ENCODE measurements at regions not wholly inside any gene's neighbourhood (a gene's known extent, or its start where the extent isn't known, plus 50 kb on each side); places are given as distances from the start of the nearest gene placed in this dataset.

GRCh38 chr3:66912306-66912705, 85.8 kb upstream of the KBTBD8 start:
- no peak for ATAC-seq
- no peak overlapping the region for H3K9ac ChIP-seq (ENCODE audit: low read length)
- intact Hi-C loops (cut with micrococcal nuclease): no loop called here
- no peak overlapping the region for H3K4me2 ChIP-seq (ENCODE audit: low read length)
- BruUV-seq (replicated peaks): no TSS peak
- ChIA-PET RAD21 (ENCODE audit: low non-redundant PET in 1 of 2, low total read pairs in 2 of 2, uncharacterized antibody in 2 of 2, unreplicated experiment in 2 of 2) (no interaction called here), POLR2A (no interaction called here), CTCF (interaction anchor here (0.9 kb wide), 1 partner anchor 26 kb away, joined by 3 read pairs; no protein-coding TSS in a partner anchor)
- H3K4me3 ChIP-seq (replicated peaks in 1 of 2; ENCODE audit: low read depth in 1 of 2, low read length in 2 of 2): no peak overlapping the region
- DNase-seq (ENCODE audit: low read depth, low spot score): no peak
- H2AFZ ChIP-seq (ENCODE audit: low read depth, low read length, poor library complexity, severe bottlenecking): no peak overlapping the region
- no peaks in the 10 kb centered on the region for H3K4me1 ChIP-seq (ENCODE audit: control insufficient read depth in 1 of 2, insufficient read depth in 2 of 2, low read length in 2 of 2)
- no peak overlapping the region for H3K27ac ChIP-seq (ENCODE audit: low read depth, low read length)
- no peaks in the 10 kb centered on the region for H3K79me2 ChIP-seq (ENCODE audit: insufficient read depth, low read length)
- H3K27me3 ChIP-seq (ENCODE audit: insufficient read depth, low read length): peaks cover 9% of the 10 kb centered on the region; the same call in 1 of the 2 replicates
- no peaks in the 10 kb centered on the region for H3K9me3 ChIP-seq (ENCODE audit: control insufficient read depth in 1 of 2, insufficient read depth in 1 of 2, low read depth in 1 of 2, low read length in 2 of 2)
- no peaks in the 10 kb centered on the region for H3K9me2 ChIP-seq (ENCODE audit: insufficient read depth)
- no peaks in the 10 kb centered on the region for H4K20me1 ChIP-seq (ENCODE audit: insufficient read depth)
- H3K36me3 ChIP-seq (ENCODE audit: control insufficient read depth in 1 of 2, insufficient read depth in 2 of 2, low read length in 2 of 2): no peaks in the 10 kb centered on the region
- TF ChIP-seq RAD21 (IDR thresholded peaks at IDR 0.05; ENCODE audit: low read depth): no peak

GRCh38 chr3:66922058-66922457, 76.0 kb upstream of the KBTBD8 start:
- intact Hi-C loops (cut with micrococcal nuclease): no loop called here
- no TSS peak for BruUV-seq (replicated peaks)
- ATAC-seq: no peak
- no peaks in the 10 kb centered on the region for H3K9me3 ChIP-seq (ENCODE audit: control insufficient read depth in 1 of 2, insufficient read depth in 1 of 2, low read depth in 1 of 2, low read length in 2 of 2)
- H4K20me1 ChIP-seq (ENCODE audit: insufficient read depth): no peaks in the 10 kb centered on the region
- H3K27ac ChIP-seq (ENCODE audit: low read depth, low read length): no peak overlapping the region
- no peak overlapping the region for H2AFZ ChIP-seq (ENCODE audit: low read depth, low read length, poor library complexity, severe bottlenecking)
- CTCF ChIA-PET: interaction anchor here (1.0 kb wide), 1 partner anchor 17 kb away, joined by 5 read pairs; no protein-coding TSS in a partner anchor
- RAD21 ChIA-PET (ENCODE audit: low non-redundant PET in 1 of 2, low total read pairs in 2 of 2, uncharacterized antibody in 2 of 2, unreplicated experiment in 2 of 2): no interaction called here
- no peak overlapping the region for H3K9ac ChIP-seq (ENCODE audit: low read length)
- H3K9me2 ChIP-seq (ENCODE audit: insufficient read depth): no peaks in the 10 kb centered on the region
- TF ChIP-seq FOSL1 (IDR thresholded peaks at IDR 0.05; ENCODE audit: low read depth): no peak
- no peak for TF ChIP-seq JUND (IDR thresholded peaks at IDR 0.05)
- TF ChIP-seq ZFX (IDR thresholded peaks at IDR 0.05): no peak
- TF ChIP-seq EGR1 (IDR thresholded peaks at IDR 0.05; ENCODE audit: low read depth): no peak
- no peak for TF ChIP-seq ELF1 (IDR thresholded peaks at IDR 0.05; ENCODE audit: borderline replicate concordance, low read depth)
- no peak for TF ChIP-seq ATF3 (IDR thresholded peaks at IDR 0.05)
- TF ChIP-seq CTCF (IDR thresholded peaks at IDR 0.05 in 2 of 3, conservative IDR thresholded peaks at IDR 0.05 in 1 of 3; ENCODE audit: borderline replicate concordance in 1 of 3, insufficient read depth in 1 of 3, low read depth in 2 of 3, low read length in 2 of 3): no peak
- TF ChIP-seq RAD21 (IDR thresholded peaks at IDR 0.05; ENCODE audit: low read depth): no peak
- H3K4me3 ChIP-seq (replicated peaks in 1 of 2; ENCODE audit: low read depth in 1 of 2, low read length in 2 of 2): no peak overlapping the region
- no peaks in the 10 kb centered on the region for H3K36me3 ChIP-seq (ENCODE audit: control insufficient read depth in 1 of 2, insufficient read depth in 2 of 2, low read length in 2 of 2)
- no peak overlapping the region for H3K4me2 ChIP-seq (ENCODE audit: low read length)
- no peaks in the 10 kb centered on the region for H3K4me1 ChIP-seq (ENCODE audit: control insufficient read depth in 1 of 2, insufficient read depth in 2 of 2, low read length in 2 of 2)
- peaks cover 6% of the 10 kb centered on the region; the same call in 1 of the 2 replicates for H3K27me3 ChIP-seq (ENCODE audit: insufficient read depth, low read length)
- no peaks in the 10 kb centered on the region for H3K79me2 ChIP-seq (ENCODE audit: insufficient read depth, low read length)
- no peak for DNase-seq (ENCODE audit: low read depth, low spot score)
- POLR2A ChIA-PET: no interaction called here

All from HCT116 (cell line).